ENCODE measurements at regions not wholly inside any gene's neighbourhood (a gene's known extent, or its start where the extent isn't known, plus 50 kb on each side); places are given as distances from the start of the nearest gene placed in this dataset.

GRCh38 chr4:184953421-184953945, 64.8 kb upstream of the HELT start (continued):
- TF ChIP-seq MYPOP (CRISPR knock-in tag; IDR thresholded peaks at IDR 0.05) (no peak), EHMT2 (IDR thresholded peaks at IDR 0.05; ENCODE audit: borderline replicate concordance, low read depth, low read length) (no peak)

GRCh38 chr4:184953971-184954370, 64.3 kb upstream of the HELT start:
- H3K36me3 ChIP-seq (replicated peaks in 1 of 2; ENCODE audit: control insufficient read depth in 1 of 2, insufficient read depth in 2 of 2, low read length in 2 of 2), result no peaks in the 10 kb centered on the region
- ATAC-seq (no peak), FAIRE-seq (no peak), DNase-seq (ENCODE audit: low spot score) (no peak)
- no peak overlapping the region for H3K4me2 ChIP-seq (ENCODE audit: low read depth, low read length)
- H3K27me3 ChIP-seq (ENCODE audit: control insufficient read depth in 1 of 2, insufficient read depth in 2 of 2, low read length in 2 of 2), result peaks cover 0 to 23% of the 10 kb centered on the region in 2 experiments; a peak in 2 of 5 replicates
- no peak overlapping the region for H3K27ac ChIP-seq (ENCODE audit: extremely low read length, insufficient read depth, low read length)
- ChIA-PET POLR2A (no interaction called here), CTCF (ENCODE audit: low intra/inter-chr PET ratio, low total read pairs) (no interaction called here)
- no peaks in the 10 kb centered on the region for H3K9me3 ChIP-seq (ENCODE audit: low read length)
- no peak overlapping the region for H3K4me3 ChIP-seq (replicated peaks in 1 of 3; ENCODE audit: insufficient read depth in 1 of 3, low read depth in 2 of 3, low read length in 3 of 3)
- no peak overlapping the region for H3K9ac ChIP-seq (ENCODE audit: insufficient read depth, low read depth, low read length)
- in situ Hi-C loops (cut with HindIII; ENCODE audit: extremely low pct_ligation_motif_present, low pct_unique_long_range_greater_than_20kb), result no loop called here
- H4K20me1 ChIP-seq (ENCODE audit: insufficient read depth, low read length), result no peaks in the 10 kb centered on the region
- 53% methylated on average over 9 of the region's 9 CpGs for WGBS (ENCODE audit: low lambda C conversion rate)
- H2AFZ ChIP-seq (ENCODE audit: low read length), result no peak overlapping the region
- intact Hi-C loops (cut with micrococcal nuclease; ENCODE audit: unreplicated experiment), result no loop called here
- no peaks in the 10 kb centered on the region for H3K79me2 ChIP-seq (ENCODE audit: insufficient read depth, low read length)
- peaks cover 21% of the 10 kb centered on the region for H3K4me1 ChIP-seq (ENCODE audit: insufficient read depth, low read length)
- no TSS peak for BruUV-seq (replicated peaks)
- TF ChIP-seq PAF1 (CRISPR knock-in tag; IDR thresholded peaks at IDR 0.05) (no peak), ZBTB42 (CRISPR knock-in tag; IDR thresholded peaks at IDR 0.05) (no peak), CC2D1A (CRISPR knock-in tag; IDR thresholded peaks at IDR 0.05) (no peak), ZNF468 (CRISPR knock-in tag; IDR thresholded peaks at IDR 0.05) (no peak), RNF219 (CRISPR knock-in tag; IDR thresholded peaks at IDR 0.05) (no peak), PBX3 (CRISPR knock-in tag; IDR thresholded peaks at IDR 0.05; ENCODE audit: borderline replicate concordance) (no peak), SP2 (CRISPR knock-in tag; IDR thresholded peaks at IDR 0.05) (no peak), ZNF577 (CRISPR knock-in tag; IDR thresholded peaks at IDR 0.05; ENCODE audit: borderline replicate concordance, low read depth) (no peak), ISL2 (CRISPR knock-in tag; IDR thresholded peaks at IDR 0.05) (no peak), SSRP1 (CRISPR knock-in tag; IDR thresholded peaks at IDR 0.05) (no peak), GFI1 (CRISPR knock-in tag; IDR thresholded peaks at IDR 0.05; ENCODE audit: borderline replicate concordance) (no peak), ZBTB39 (CRISPR knock-in tag; IDR thresholded peaks at IDR 0.05) (no peak), NKX3-1 (CRISPR knock-in tag; IDR thresholded peaks at IDR 0.05) (no peak)

All from HepG2 (cell line).